ENCODE measurements at regions not wholly inside any gene's neighbourhood (a gene's known extent, or its start where the extent isn't known, plus 50 kb on each side); places are given as distances from the start of the nearest gene placed in this dataset.

DNA sequence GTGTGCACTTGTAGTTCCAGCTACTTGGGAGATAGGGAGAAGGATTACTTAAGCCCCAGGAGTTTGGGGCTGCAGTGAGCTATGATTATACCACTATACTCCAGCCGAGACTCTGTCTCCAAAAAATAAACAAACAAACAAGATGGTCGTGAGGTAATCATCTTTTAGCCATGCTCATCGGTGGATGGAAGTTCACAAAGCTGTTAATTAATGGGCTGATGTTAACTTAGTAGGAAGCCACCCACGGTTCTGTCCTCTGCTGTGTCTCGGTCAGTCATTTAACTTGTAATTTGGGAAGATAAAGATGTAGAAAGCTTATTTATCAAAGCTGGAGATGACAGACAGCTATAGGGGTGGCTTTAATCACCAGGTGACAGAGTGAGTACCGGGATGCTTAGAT is 64.9 kb downstream of the ARHGEF18 start:
- no TSS peak for BruUV-seq (replicated peaks)
- H3K36me3 Mint-ChIP-seq (ENCODE audit: insufficient read depth, unreplicated experiment) = peaks cover 6% of the 10 kb centered on the region
- CTCF ChIA-PET = no interaction called here
- no peaks in the 10 kb centered on the region for H3K9me3 Mint-ChIP-seq (ENCODE audit: low read depth, unreplicated experiment)
- no peak for DNase-seq
- no peaks in the 10 kb centered on the region for H3K4me1 Mint-ChIP-seq (ENCODE audit: low read depth, unreplicated experiment)
- no peaks in the 10 kb centered on the region for H3K27me3 Mint-ChIP-seq (ENCODE audit: unreplicated experiment)
- TF ChIP-seq, protein P1, sequence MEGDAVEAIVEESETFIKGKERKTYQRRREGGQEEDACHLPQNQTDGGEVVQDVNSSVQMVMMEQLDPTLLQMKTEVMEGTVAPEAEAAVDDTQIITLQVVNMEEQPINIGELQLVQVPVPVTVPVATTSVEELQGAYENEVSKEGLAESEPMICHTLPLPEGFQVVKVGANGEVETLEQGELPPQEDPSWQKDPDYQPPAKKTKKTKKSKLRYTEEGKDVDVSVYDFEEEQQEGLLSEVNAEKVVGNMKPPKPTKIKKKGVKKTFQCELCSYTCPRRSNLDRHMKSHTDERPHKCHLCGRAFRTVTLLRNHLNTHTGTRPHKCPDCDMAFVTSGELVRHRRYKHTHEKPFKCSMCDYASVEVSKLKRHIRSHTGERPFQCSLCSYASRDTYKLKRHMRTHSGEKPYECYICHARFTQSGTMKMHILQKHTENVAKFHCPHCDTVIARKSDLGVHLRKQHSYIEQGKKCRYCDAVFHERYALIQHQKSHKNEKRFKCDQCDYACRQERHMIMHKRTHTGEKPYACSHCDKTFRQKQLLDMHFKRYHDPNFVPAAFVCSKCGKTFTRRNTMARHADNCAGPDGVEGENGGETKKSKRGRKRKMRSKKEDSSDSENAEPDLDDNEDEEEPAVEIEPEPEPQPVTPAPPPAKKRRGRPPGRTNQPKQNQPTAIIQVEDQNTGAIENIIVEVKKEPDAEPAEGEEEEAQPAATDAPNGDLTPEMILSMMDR (IDR thresholded peaks at IDR 0.05; ENCODE audit: unreplicated experiment) = no peak
- no peak overlapping the region for H3K27ac Mint-ChIP-seq (ENCODE audit: unreplicated experiment)
- H3K4me3 Mint-ChIP-seq (ENCODE audit: low read depth, unreplicated experiment) = no peak overlapping the region
- intact Hi-C loops (cut with micrococcal nuclease; ENCODE audit: unreplicated experiment) = no loop called here

- CTCF ChIA-PET = no interaction called here
- TF ChIP-seq, protein P1 (IDR thresholded peaks at IDR 0.05; ENCODE audit: unreplicated experiment) = no peak
- Mint-ChIP-seq H3K27ac (ENCODE audit: unreplicated experiment) (no peak overlapping the region), H3K4me3 (ENCODE audit: low read depth, unreplicated experiment) (no peak overlapping the region), H3K4me1 (ENCODE audit: low read depth, unreplicated experiment) (no peaks in the 10 kb centered on the region), H3K36me3 (ENCODE audit: insufficient read depth, unreplicated experiment) (peaks cover 16% of the 10 kb centered on the region), H3K27me3 (ENCODE audit: unreplicated experiment) (no peaks in the 10 kb centered on the region), H3K9me3 (ENCODE audit: low read depth, unreplicated experiment) (no peaks in the 10 kb centered on the region)
- BruUV-seq (replicated peaks) = no TSS peak
- intact Hi-C loops (cut with micrococcal nuclease; ENCODE audit: unreplicated experiment) = no loop called here
- no peak for DNase-seq
These were observed 66.6 kb downstream of the ARHGEF18 start for GRCh38 chr19:7415163-7415856.

DNA sequence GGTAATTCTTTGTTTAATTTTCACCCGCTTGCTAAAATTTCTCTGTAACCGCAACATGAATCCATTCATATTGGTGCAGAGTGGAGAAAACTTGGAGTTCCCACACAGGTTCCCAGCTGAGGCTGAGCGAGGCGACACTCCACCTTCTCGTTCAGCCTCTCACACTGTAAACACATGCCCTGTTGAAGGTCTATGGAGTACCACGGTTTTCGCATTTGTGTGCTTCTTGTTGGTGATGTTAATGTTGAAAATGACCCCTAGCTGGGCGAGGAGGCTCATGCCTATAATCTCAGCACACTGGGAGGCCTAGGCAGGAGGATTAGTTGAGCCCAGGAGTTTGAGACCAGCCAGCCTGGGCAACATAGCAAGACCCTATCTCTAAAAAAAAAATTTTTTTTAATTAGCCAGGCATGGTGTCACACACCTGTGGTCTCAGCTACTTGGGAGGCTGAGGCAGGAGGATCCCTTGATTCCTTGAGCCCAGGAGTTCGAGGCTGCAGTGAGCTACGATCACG is 67.2 kb downstream of the ARHGEF18 start:
- CTCF ChIA-PET = no interaction called here
- H3K9me3 Mint-ChIP-seq (ENCODE audit: low read depth, unreplicated experiment) = no peaks in the 10 kb centered on the region
- no peaks in the 10 kb centered on the region for H3K4me1 Mint-ChIP-seq (ENCODE audit: low read depth, unreplicated experiment)
- H3K27me3 Mint-ChIP-seq (ENCODE audit: unreplicated experiment) = no peaks in the 10 kb centered on the region
- no peak overlapping the region for H3K27ac Mint-ChIP-seq (ENCODE audit: unreplicated experiment)
- no peak for DNase-seq
- peaks cover 16% of the 10 kb centered on the region for H3K36me3 Mint-ChIP-seq (ENCODE audit: insufficient read depth, unreplicated experiment)
- no TSS peak for BruUV-seq (replicated peaks)
- intact Hi-C loops (cut with micrococcal nuclease; ENCODE audit: unreplicated experiment) = no loop called here
- no peak overlapping the region for H3K4me3 Mint-ChIP-seq (ENCODE audit: low read depth, unreplicated experiment)
- TF ChIP-seq, protein P1 (IDR thresholded peaks at IDR 0.05; ENCODE audit: unreplicated experiment) = no peak

DNA sequence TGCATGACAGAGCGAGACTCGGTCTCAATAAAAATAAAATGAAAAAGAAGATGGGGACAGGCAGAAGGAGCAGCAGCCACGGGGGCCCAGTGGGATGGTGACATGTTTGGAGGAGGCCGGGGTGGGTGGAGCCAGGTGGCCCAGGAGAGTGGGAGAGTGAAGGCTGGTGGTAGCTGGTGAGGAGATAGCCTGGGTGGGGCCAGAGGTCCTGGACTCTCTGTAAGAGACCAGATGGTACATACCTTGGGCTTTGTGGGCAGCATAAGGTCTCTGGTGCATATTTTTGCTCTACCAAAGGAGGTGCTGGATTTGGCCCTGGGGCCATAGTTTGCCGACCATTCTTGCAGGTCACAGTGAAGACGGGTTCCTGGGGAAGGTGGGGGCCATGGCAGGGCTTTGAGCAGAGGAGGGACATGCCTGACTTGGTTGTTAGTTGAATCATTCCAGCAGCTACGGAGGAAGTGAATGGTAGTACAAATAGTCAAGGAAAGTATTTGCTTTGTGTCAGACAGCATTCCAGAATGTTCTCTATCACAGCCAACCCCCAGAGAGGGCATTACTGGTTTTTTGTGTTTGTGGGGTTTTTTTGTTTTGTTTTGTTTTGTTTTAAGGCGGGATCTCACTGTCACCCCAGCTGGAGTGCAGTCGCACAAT is 69.1 kb downstream of the ARHGEF18 start:
- Mint-ChIP-seq H3K4me3 (ENCODE audit: low read depth, unreplicated experiment) (no peak overlapping the region), H3K36me3 (ENCODE audit: insufficient read depth, unreplicated experiment) (peaks cover 22% of the 10 kb centered on the region), H3K27me3 (ENCODE audit: unreplicated experiment) (no peaks in the 10 kb centered on the region), H3K27ac (ENCODE audit: unreplicated experiment) (no peak overlapping the region), H3K4me1 (ENCODE audit: low read depth, unreplicated experiment) (peaks cover 15% of the 10 kb centered on the region), H3K9me3 (ENCODE audit: low read depth, unreplicated experiment) (no peaks in the 10 kb centered on the region)
- intact Hi-C loops (cut with micrococcal nuclease; ENCODE audit: unreplicated experiment) = no loop called here
- TF ChIP-seq, protein P1 (IDR thresholded peaks at IDR 0.05; ENCODE audit: unreplicated experiment) = no peak
- CTCF ChIA-PET = no interaction called here
- no peak for DNase-seq
- no TSS peak for BruUV-seq (replicated peaks)
